H9 (cell line): ENCODE measurements at regions not wholly inside any gene's neighbourhood (a gene's known extent, or its start where the extent isn't known, plus 50 kb on each side); places are given as distances from the start of the nearest gene placed in this dataset.

Experiments used
- DNase-seq: peaks from one replicate; pipeline ENCODE4 v3.0.0-alpha.2; 2017
- H2AFZ ChIP-seq: one replicate; pipeline ENCODE4 v1.6.1; 2013; ENCODE audit warnings: mild to moderate bottlenecking, low read length, control low read depth, moderate library complexity
- H2AK5ac ChIP-seq: 2 replicates; pipeline ENCODE4 v1.6.1; 2013; ENCODE audit warnings: low read length, control low read depth, mixed read lengths; ENCODE audit not compliant: insufficient read length
- H2BK120ac ChIP-seq: one replicate; pipeline ENCODE4 v1.6.1; 2013; ENCODE audit warnings: low read depth, mild to moderate bottlenecking, low read length, control low read depth, inconsistent platforms; ENCODE audit not compliant: poor library complexity, severe bottlenecking
- H2BK12ac ChIP-seq: 2 replicates; pipeline ENCODE4 v1.6.1; 2013; ENCODE audit warnings: low read length, control low read depth, mixed read lengths, low read depth; ENCODE audit not compliant: insufficient read length
- H2BK15ac ChIP-seq: 2 replicates; pipeline ENCODE4 v1.6.1; 2013; ENCODE audit warnings: low read depth, low read length, control low read depth
- H2BK20ac ChIP-seq: one replicate; pipeline ENCODE4 v1.6.1; 2013; ENCODE audit warnings: low read depth, mild to moderate bottlenecking, low read length, control low read depth, inconsistent platforms; ENCODE audit not compliant: poor library complexity, severe bottlenecking
- H2BK5ac ChIP-seq: 2 replicates; pipeline ENCODE4 v1.6.1; 2013; ENCODE audit warnings: low read length, control low read depth, mixed read lengths; ENCODE audit not compliant: insufficient read length
- H3K14ac ChIP-seq: 2 replicates; pipeline ENCODE4 v1.6.1; 2013; ENCODE audit warnings: low read length, control low read depth; ENCODE audit not compliant: insufficient read depth
- H3K18ac ChIP-seq: 2 replicates; pipeline ENCODE4 v1.6.1; 2013; ENCODE audit warnings: low read depth, mild to moderate bottlenecking, mixed read lengths, low read length, control low read depth; ENCODE audit not compliant: insufficient read length
- H3K23ac ChIP-seq: 2 replicates; pipeline ENCODE4 v1.6.1; 2013; ENCODE audit warnings: low read length, control low read depth, mixed read lengths, low read depth; ENCODE audit not compliant: insufficient read length
- H3K23me2 ChIP-seq: 2 replicates; pipeline ENCODE4 v1.6.1; 2013; ENCODE audit warnings: low read depth, mild to moderate bottlenecking, mixed read lengths, low read length, control low read depth; ENCODE audit not compliant: insufficient read length, poor library complexity, severe bottlenecking
- H3K27ac ChIP-seq: 2 replicates; pipeline ENCODE4 v1.5.1; 2013; ENCODE audit warnings: low read length, control low read depth, mixed read lengths, low read depth; ENCODE audit not compliant: insufficient read length
- H3K27me3 ChIP-seq: 2 replicates; pipeline ENCODE4 v1.6.1; 2013; ENCODE audit warnings: low read length, control low read depth, inconsistent platforms; ENCODE audit not compliant: insufficient read depth
- H3K4ac ChIP-seq: 2 replicates; pipeline ENCODE4 v1.6.1; 2013; ENCODE audit warnings: low read depth, mild to moderate bottlenecking, control low read depth, inconsistent platforms, low read length, moderate library complexity
- H3K4me1 ChIP-seq: 2 replicates; pipeline ENCODE4 v1.6.1; 2013; ENCODE audit warnings: low read length, control low read depth, inconsistent platforms; ENCODE audit not compliant: insufficient read depth
- H3K4me2 ChIP-seq: 2 replicates; pipeline ENCODE4 v1.6.1; 2013; ENCODE audit warnings: low read length, control low read depth, mixed read lengths; ENCODE audit not compliant: insufficient read length, insufficient read depth
- H3K56ac ChIP-seq: 2 replicates; pipeline ENCODE4 v1.6.1; 2013; ENCODE audit warnings: low read depth, mild to moderate bottlenecking, mixed read lengths, low read length, control low read depth; ENCODE audit not compliant: insufficient read length
- H3K79me1 ChIP-seq: 2 replicates; pipeline ENCODE4 v1.6.1; 2013; ENCODE audit warnings: low read depth, mild to moderate bottlenecking, moderate library complexity, low read length, control low read depth, inconsistent platforms; ENCODE audit not compliant: insufficient read depth, poor library complexity, severe bottlenecking
- H3K79me2 ChIP-seq: 2 replicates; pipeline ENCODE4 v1.6.1; 2013; ENCODE audit warnings: low read length, control low read depth, inconsistent platforms; ENCODE audit not compliant: insufficient read depth
- H3K9ac ChIP-seq: 2 replicates; pipeline ENCODE4 v1.6.1; 2013; ENCODE audit warnings: low read length, control low read depth, mixed read lengths; ENCODE audit not compliant: insufficient read length; ENCODE audit errors: extremely low read depth
- H3K9me3 ChIP-seq: one replicate; pipeline ENCODE4 v1.6.1; 2013; ENCODE audit warnings: low read depth, low read length, inconsistent platforms; ENCODE audit not compliant: control insufficient read depth
- H3T11ph ChIP-seq: one replicate; pipeline ENCODE4 v1.6.1; 2013; ENCODE audit warnings: mild to moderate bottlenecking, low read length, control low read depth, inconsistent platforms
- H4K20me1 ChIP-seq: one replicate; pipeline ENCODE4 v1.6.1; 2013; ENCODE audit not compliant: control insufficient read depth, insufficient read length, insufficient read depth
- H4K5ac ChIP-seq: 2 replicates; pipeline ENCODE4 v1.6.1; 2013; ENCODE audit warnings: low read depth, mild to moderate bottlenecking, mixed read lengths, low read length, control low read depth; ENCODE audit not compliant: insufficient read length
- H4K8ac ChIP-seq: replicated peaks from 2 replicates; pipeline ENCODE4 v1.6.1; 2013; ENCODE audit warnings: low read length, control low read depth, mixed read lengths, low read depth; ENCODE audit not compliant: insufficient read length
- H4K91ac ChIP-seq: 2 replicates; pipeline ENCODE4 v1.6.1; 2013; ENCODE audit warnings: low read depth, mild to moderate bottlenecking, moderate library complexity, mixed read lengths, low read length, control low read depth; ENCODE audit not compliant: insufficient read length
- H3K27ac Mint-ChIP-seq, 3 experiments: 2 replicates in 2 of 3; 3 replicates in 1 of 3; pipeline ENCODE4 v1.8.0; 2020 to 2021; ENCODE audit warnings: mixed read lengths in 3 of 3, mild to moderate bottlenecking in 1 of 3, moderate library complexity in 1 of 3
- H3K27me3 Mint-ChIP-seq: 2 replicates; pipeline ENCODE4 v1.8.0; 2021; ENCODE audit warnings: low read depth, mild to moderate bottlenecking, moderate library complexity, mixed read lengths
- H3K36me3 Mint-ChIP-seq, 3 experiments: 2 replicates in 2 of 3; 3 replicates in 1 of 3; pipeline ENCODE4 v1.8.0; 2020 to 2021; ENCODE audit warnings: low read depth in 3 of 3, mixed read lengths in 3 of 3; ENCODE audit not compliant: insufficient read depth in 1 of 3
- H3K4me1 Mint-ChIP-seq, 2 experiments: 2 replicates each; pipeline ENCODE4 v1.8.0; 2020; ENCODE audit warnings: mixed read lengths in 2 of 2
- H3K4me3 Mint-ChIP-seq, 2 experiments: 2 replicates in 1 of 2; 3 replicates in 1 of 2; pipeline ENCODE4 v1.8.0; 2020 to 2021; ENCODE audit warnings: mild to moderate bottlenecking in 2 of 2, mixed read lengths in 2 of 2, moderate library complexity in 1 of 2
- H3K9me3 Mint-ChIP-seq, 2 experiments: 2 replicates in 1 of 2; 3 replicates in 1 of 2; pipeline ENCODE4 v1.8.0; 2020; ENCODE audit warnings: mild to moderate bottlenecking in 2 of 2, mixed read lengths in 2 of 2, moderate library complexity in 1 of 2
- CTCF ChIP-seq: fragments of 200-600 bp; sonication (generic); conservative IDR thresholded peaks from 3 replicates; pipeline ENCODE4 v1.8.0; 2021; ENCODE audit warnings: antibody characterized with exemption, mild to moderate bottlenecking
- WGBS: extraction: QIAGEN DNeasy Blood & Tissue Kit; methylation state at CpG from one replicate; pipeline ENCODE4 v1.1.7; 2013; ENCODE audit warnings: missing lambda C conversion rate, low lambda C conversion rate, mixed read lengths; ENCODE audit not compliant: insufficient read length; ENCODE audit errors: extremely low coverage; 5-methylcytosine and 5-hydroxymethylcytosine counted together

- Histone ChIP-seq H3K4ac (no peak overlapping the region), H2BK12ac (no peak overlapping the region), H3K56ac (no peak overlapping the region), H2BK120ac (no peak overlapping the region), H3K9me3 (no peaks in the 10 kb centered on the region), H2AFZ (no peak overlapping the region), H4K8ac (no peak overlapping the region), H3K23ac (no peak overlapping the region), H3K18ac (no peak overlapping the region), H4K20me1 (no peaks in the 10 kb centered on the region), H3K27ac (no peak overlapping the region), H4K91ac (no peak overlapping the region), H3K14ac (no peak overlapping the region), H2BK15ac (no peak overlapping the region), H3K79me1 (no peaks in the 10 kb centered on the region), H3K23me2 (no peaks in the 10 kb centered on the region), H2BK5ac (no peak overlapping the region), H3K27me3 (no peaks in the 10 kb centered on the region), H3K4me1 (no peaks in the 10 kb centered on the region), H2AK5ac (no peak overlapping the region), H3K9ac (no peak overlapping the region), H3K79me2 (no peaks in the 10 kb centered on the region), H4K5ac (no peak overlapping the region), H3K4me2 (no peak overlapping the region), H3T11ph (no peak overlapping the region), H2BK20ac (no peak overlapping the region)
- no peak overlapping the region for H3K4me3 Mint-ChIP-seq
- peaks cover 3 to 5% of the 10 kb centered on the region in 2 experiments; a peak in 4 of 5 replicates for H3K9me3 Mint-ChIP-seq
- DNase-seq: no peak
- no peaks in the 10 kb centered on the region; a peak in 1 of 4 replicates for H3K4me1 Mint-ChIP-seq
- no peak overlapping the region; a peak in 1 of 7 replicates for H3K27ac Mint-ChIP-seq
- TF ChIP-seq CTCF: no peak
- peaks cover 0 to 4% (median 0%) of the 10 kb centered on the region in 3 experiments; a peak in 4 of 7 replicates for H3K36me3 Mint-ChIP-seq
- H3K27me3 Mint-ChIP-seq: no peaks in the 10 kb centered on the region
- no CpG with 5 or more reads among the region's 5 CpGs for WGBS
Observed at GRCh38 chr7:110084181-110084807, 1006.6 kb upstream of the LRRN3 start.
